Inferior parietal cortex (tissue), 1 donor: ENCODE measurements at regions not wholly inside any gene's neighbourhood (a gene's known extent, or its start where the extent isn't known, plus 50 kb on each side); places are given as distances from the start of the nearest gene placed in this dataset.
A peak's percentile ranks its signal among the peaks of the same experiment; 100 is the strongest.

Experiments used
- DNase-seq: peaks from one replicate; pipeline ENCODE4 v3.0.0-alpha.2; 2016; ENCODE audit errors: extremely low spot score

DNA sequence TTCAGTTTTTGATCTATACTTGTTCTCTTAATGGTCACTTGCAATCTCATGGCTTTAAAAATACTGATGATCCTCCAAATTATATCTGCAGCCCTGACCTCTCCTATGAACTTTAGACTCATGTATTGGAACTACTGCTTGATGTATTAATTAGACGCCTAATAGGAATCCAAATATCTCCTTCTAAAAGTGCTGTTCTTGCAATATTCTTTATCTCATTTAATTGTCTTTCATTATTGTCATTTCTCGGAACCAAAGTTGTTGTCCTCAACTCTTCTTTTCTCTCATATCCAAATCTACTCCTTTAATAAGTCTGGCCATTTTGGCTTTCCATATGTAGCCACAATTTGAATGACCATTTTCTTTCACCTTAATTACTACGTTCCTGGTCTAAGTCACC, 907.6 kb upstream of the SEL1L start:
- DNase-seq, result no peak

DNA sequence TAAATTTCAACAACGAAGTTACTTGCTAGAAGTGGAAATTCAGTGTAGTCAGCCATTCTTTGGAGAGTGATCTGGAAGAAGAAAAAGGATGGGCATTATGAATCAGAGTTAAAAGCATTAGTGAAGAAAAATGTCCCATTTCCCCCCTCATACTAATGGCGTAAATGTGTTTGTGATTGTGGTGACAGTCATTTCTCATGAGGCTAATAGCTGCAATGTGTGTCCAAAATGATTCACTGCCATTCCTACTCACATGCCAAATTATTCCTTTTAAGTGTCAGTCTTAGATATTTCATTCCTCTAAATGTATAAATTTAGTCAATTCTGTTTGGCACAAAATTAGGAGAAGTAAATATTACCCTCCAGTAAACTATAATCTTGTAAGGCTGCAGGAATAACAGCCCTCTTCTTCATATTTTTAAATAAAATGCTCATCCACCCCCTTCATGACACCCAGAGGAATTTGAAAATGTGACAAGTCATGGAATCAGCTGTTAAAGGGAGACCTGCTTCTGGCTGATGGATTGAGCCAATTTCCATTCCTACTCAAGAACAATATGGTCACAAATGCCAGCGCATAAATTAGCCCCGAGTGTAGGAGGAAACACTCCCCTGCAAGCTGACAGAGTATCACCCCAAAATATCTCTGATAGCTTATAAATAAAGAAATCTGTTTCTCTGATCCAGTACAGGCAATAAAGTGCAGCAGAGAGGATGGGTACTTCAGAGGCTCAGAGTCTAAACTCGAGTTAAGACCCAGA, 912.3 kb upstream of the SEL1L start:
- DNase-seq, result peak; percentile 27

DNA sequence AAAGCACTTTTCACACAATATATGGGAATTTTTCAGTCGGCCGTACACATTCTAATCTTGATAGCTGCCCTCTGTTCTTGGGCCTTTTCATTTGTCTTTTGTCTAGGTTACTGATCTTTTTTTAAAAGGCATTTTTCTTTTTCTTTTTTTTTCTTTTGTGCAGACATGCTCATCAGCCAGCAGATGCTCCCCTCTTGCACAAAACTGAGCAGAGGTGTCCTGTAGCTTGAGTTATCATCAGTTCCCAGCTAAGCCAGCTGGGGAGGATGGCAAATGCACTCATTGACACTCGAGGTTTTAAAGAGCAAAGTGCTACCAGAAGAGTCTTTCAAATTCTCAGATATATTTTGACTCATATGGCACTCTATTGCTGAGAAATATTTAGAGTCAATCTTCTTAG, 913.9 kb upstream of the SEL1L start:
- DNase-seq, result peak; percentile 50

DNA sequence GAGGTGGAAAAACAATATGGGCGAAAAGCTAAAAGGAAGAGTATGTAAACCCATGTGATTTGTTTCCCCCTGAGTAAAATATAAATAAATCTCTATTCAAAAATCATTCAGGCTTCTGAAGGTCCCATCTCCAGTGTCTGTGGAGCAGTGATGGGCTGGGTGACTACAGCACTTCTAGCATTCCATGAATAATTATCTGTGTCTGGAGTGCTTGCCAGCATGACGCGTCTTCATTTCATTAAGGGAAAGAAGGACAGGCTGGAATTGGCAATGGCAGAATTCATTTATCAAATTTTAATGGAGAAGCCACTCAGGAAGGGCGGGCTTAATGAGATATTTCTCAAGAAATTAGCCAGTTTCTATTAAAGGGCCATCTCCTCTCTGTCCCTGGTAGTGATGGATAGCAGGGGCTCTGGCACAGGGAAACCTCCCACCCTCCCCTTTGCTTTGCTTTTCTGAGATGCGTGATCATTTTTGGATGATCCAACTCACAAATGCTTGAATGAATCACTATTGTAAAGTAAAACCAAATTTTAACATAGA, 916.3 kb upstream of the SEL1L start:
- DNase-seq, result no peak

DNA sequence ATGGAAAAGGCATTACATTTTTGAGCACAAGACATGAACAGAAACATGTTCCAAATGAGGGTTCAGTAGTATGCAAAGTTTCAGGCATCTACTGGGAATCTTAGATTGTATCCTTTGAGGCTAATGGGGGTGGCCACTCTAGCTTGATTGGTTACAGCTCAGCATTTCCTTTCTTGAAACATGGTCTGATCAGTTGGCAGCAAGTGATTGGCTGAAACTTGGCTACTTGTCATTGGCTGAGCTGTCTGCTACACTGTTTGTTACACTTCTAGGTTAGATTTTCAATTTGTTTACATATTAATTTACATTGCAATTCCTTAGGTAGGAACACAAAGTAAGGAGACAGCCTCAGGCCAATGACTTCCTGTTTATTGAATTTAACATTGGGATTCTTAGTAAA, 918.0 kb upstream of the SEL1L start:
- DNase-seq, result no peak

DNA sequence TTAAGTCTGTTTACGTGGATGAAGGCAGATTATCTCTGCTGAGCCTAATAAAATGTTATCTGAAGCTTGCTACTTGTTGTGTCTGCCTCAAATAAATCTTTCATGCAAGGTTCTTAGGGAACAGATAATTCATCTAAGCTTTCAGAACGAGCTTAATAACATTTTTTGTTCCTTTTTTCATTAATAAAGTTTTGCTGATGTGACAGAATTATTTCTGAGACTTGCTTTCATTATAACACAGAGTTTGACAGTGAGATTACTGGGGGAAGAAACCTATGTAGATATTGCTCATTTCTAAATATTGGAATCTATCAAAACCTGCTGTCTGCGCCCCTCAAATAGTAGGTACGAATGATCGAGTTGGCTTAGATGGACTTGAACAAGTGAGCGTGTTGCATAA, 948.7 kb upstream of the SEL1L start:
- DNase-seq, result no peak

DNA sequence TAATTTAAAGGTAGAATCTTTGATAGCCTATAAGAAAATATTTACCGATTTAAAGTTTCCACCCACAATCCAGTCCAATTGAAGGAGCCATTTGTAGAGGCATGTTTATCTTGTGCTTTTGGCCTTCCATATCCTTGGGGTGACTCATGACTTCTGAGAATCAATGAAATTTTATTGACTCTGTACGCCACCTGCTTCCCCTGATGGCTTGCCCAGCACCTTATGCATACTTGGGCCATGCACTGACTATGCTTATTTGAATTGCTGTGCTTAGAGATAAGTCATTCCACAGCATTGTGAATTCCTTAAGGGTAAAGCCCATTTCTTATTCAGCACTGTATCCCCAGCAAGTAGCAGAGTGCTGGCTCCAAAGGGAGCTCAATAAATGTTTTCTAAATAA, 954.8 kb upstream of the SEL1L start:
- DNase-seq, result no peak

DNA sequence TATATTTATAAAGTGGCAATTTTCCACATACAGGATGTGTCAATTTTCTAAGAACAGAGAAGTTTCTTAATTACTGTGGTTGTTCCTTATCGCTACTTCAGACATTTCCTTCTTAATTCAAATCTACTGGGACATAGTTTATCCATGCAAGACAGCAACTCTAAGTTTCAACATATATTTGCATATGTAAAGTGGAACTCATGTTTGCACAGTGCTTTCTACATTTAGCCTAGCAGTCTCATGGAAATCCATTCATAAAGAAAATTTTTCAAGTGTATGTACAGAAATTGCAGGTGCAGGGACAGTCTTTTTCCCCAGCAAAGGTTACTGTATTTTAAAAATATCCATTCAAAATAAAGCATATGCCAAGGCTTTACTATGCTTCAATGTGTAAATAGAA, 956.7 kb upstream of the SEL1L start:
- no peak for DNase-seq

DNA sequence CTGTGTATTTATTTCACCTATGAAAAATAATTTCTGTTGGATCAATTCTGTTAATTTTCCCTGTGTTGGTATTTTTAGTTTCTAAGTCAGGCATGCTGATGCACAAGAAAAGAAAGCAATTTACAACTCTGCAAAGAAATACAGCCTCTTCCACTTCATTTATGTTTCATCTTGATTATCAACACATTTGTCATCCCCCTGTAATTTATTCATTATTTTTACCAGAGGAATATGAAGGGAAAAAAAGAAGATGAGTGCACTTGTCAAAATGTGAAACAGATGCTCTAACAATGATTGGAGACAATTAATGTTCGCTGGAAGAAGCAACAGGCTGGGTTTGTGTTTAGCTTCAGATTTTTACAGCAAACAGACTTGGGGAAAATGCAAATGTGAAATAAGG, 958.5 kb upstream of the SEL1L start:
- no peak for DNase-seq

DNA sequence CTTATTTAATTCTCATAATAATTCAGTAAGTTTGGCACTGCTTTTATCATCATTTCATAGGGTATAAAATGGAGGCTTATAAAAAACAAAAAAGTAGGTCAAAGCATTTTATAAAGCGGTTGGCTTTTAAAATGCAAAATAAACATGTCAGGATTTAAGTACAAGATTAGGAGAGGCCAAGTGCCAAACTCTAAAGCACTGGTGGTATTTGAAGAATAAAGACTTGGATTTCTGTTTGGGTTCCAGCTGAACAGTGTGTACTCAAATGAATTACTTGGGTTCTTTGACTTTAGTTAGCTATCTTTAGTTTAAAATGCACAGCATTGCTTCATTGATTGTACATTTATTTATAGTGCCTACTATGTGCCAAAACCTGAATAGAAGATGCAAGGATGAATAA, 966.6 kb upstream of the SEL1L start:
- DNase-seq, result no peak

DNA sequence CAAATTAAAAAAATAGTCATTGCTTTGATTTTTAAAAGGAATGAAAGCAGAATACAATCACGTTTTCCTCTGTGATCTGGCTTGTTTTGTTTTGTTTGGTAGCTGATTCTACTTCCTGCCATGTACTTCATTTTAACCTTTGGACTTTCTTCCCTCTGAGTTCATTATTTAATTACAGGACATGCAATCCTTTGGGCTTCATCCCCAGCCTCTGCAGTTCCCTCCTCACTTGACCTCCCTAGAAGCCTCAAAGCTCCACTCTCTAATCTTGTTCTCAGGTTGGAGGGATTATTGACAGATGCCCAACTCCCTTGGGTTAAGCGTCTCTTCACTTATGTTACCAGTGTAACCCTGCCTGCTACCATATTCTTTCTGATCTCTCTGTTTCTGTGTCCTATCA, 967.9 kb upstream of the SEL1L start:
- no peak for DNase-seq

DNA sequence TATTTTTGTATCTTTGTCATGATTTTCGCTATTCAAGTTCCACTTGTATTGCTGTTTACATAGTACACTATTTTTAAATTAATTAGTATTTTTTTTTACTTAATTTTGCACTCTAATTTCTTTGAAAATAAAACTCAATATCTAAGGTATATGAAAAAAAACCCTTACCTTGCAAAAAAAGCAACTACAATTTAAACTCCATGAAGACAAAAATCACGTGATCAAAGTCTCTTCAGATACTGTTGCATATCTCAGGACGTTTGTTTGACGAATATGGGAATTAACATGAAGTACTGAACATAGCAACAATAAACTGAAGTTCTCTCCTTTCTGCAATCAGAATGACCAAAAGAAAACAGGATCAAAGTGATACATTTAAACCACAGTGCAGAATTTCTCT, 968.4 kb upstream of the SEL1L start:
- DNase-seq, result no peak

DNA sequence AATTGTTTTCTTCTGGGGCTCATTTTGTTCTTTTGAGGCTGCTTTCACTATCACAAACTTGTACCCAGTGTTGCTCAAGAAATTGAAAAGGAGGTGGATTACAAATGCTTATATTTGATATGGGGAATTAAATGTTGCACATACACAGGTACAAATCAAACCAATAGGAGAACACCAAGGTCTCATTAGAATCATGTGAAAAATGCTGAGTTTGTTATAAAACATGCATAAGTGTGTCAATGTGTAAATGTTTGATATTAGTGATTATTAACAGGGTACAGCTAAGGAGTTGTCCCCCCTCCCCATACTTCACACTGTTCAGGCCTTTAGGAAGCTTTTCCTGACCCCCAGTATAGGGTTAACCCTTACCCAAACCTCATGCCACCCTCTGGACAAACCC, 971.2 kb upstream of the SEL1L start:
- DNase-seq, result no peak

DNA sequence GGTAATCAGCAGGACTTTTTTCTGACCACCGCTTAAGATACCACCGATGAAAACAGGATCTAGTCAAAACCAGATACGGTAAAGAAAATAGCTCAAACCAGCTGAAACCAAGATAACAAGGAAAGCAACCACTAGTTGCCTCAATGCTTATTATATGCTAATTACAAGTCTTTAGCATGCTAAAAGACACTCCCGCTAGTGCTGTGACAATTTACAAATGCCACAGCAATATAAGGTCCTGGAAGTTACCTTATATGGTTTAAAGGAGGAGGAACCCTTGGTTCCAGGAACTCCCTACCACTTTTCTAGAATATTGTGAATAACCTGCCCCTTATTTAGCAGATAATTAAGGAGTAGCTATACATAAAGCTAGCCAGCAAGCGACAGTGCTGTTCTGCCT, 976.4 kb upstream of the SEL1L start:
- DNase-seq, result no peak

DNA sequence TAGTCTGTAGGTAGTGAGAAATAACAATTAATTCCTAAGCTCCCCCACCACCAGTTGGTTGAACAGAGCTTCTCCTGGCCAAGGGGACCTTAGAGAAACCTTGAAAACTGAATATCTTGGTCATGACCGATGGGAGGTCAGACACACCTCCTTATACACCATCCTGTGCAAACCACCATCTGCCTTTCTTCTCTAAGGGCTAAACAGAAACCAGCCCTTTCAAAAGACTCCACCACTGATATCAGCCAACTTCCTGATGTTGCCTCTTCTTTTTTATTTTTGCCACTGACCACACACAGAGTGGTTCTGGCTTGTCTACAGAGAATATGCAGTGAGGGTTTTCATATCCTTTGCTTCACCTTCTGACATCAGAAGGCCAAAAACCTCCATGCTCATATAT, 977.7 kb upstream of the SEL1L start:
- DNase-seq, result no peak

DNA sequence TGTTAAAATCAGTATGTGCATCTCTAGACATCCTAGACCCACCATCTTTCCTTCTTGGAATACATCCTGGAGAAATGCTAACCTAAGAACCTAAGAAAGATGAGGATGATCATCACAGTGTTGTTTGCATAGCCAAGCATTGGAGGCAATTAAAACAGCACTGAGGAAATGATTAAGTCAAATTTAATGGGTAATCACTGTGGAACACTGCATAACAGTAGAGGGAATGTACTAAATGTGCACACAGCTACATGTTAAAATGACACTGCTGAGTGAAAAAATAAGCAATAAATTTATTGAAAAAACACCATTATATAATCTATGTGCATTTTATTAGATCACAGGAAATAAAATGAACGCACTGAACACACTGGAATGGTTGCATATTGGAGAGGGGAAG, 987.1 kb upstream of the SEL1L start:
- DNase-seq, result no peak

DNA sequence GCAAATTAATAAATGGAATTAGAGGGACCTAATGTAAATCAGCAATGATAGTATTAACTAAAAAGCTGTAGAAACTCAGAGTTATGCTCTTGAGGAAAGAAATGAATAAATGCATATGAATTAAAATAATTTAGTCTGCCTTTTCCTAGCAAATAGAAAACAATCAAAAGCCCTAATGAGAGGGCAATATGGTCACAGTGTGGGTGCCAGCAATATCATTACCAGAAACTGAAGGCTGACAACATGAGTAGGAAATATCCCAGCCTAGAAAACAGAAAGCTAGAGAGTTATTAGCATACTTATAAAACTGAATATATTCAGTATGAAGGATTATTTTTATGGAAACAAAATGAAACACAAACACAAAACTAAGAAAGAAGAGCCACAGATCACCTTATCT, 987.5 kb upstream of the SEL1L start:
- no peak for DNase-seq

DNA sequence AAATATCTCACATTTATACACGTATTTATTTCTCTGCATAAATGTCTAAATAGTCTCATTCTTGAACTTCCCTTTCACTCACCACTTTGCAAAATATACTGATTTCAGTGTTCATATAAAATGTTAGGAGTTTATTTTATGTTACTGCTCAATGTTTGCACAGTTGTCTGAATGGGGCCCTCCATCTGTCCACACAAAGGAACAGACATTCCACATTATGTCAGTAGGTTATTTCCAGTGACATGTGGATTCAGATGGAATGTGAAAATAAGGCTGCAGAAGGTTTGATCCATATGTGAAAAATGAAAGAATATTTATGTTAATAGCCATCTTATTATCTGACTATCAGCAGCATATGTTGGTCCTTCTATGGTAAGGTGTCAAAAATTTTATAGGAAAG, 994.4 kb upstream of the SEL1L start:
- DNase-seq, result no peak

DNA sequence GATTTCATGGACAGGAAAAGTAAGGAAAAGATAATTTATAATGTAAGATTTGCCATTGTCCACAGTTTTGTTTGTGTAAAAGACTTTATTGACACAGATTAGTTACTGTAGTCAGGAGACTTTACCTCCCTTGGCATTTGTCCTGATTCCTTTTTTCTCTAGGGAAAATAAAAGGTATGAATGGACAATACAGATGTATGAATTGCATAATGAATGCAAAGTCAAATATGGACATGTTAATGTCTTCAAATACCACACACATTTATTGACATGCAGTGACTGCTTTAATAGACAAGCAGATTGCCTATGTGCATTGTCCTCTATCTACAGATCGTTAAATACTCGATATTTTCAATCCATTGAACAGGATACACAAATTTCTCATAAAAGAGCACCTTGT, 999.7 kb upstream of the SEL1L start:
- DNase-seq, result no peak

DNA sequence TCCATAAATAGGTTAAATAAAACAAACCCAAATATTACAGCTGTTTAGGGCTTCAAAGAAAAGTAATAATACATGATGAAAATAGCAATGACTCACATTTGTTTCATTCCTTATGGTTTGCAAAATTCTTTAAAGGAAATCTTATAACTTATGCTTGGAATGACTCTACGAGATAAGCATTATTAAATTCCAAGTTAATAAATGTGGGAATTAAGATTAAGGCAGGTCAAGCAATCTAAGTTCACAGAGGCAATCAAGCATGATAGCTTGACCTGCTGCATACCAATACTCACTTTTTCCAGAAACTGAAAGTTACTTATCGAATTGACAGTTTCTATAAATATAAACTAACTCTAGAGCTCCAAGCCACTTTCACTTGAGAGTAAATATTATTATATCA, 1002.9 kb upstream of the SEL1L start:
- no peak for DNase-seq

DNA sequence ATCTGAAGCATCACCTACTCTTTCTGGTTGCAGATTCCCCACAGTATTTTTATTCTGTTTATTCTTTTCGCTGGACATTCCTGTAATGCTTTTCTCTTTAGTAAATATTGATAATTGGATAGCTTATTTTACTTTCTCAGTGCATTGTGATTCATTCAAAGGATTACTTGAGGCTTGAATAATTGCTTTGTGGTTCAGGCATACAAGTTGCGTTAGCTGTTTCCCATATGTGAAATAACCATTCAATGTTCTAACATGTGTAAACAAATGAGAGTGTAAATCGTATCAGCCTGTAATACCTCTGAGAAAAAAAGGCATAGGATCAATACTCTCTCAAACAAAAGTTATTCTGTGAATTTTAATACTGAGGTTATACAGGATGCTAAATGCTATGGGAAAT, 1004.2 kb upstream of the SEL1L start:
- DNase-seq, result no peak

DNA sequence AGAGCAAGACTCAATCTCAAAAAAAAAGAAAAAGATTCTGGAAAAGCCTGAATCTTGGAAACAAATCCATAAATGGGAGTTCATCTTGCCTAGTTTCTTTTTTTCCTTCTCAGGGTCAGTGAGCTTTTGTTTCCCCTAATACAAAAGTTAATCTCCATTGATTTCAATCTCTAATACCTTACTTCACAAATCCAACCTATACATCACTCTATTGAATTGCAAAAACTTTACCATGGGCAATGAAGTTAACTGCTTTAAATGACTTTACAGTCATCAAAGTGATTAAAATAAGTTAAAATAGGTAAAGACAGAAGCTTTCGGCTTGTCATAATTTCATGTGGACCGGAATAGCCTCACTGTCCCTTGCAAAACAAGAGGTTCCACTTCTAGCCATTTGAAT, 1012.7 kb upstream of the SEL1L start:
- no peak for DNase-seq

DNA sequence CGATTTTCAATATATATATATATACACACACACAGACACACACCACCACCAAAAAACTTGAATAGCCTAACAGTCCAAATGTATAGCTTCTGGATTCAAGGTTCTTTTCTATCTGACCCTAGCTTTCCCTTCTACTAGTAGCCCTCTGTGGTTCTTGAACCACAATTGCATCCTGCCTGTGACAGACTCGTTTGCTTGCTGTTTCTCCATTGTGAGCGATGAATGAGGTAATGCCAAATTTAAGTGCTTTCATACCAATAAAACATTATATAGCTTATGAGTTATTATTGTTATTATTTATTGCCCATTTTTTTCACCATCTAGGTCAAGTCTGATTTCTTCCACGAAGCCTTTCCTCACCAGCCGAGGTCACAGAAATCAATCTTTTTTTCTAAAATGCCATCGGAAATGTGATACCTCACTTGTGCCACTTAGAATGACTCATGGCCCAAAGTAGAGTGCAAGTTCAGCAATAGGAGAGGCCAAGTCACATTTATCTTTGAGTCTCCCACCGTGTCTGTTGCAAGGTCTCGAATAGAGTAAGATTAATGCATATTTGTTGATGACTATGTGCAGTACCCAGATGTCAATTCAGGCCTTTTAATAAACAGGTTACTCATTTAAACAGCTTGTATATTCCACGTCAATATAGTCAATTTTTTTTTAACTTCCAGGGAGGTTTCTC, 1015.8 kb upstream of the SEL1L start:
- DNase-seq, result no peak

DNA sequence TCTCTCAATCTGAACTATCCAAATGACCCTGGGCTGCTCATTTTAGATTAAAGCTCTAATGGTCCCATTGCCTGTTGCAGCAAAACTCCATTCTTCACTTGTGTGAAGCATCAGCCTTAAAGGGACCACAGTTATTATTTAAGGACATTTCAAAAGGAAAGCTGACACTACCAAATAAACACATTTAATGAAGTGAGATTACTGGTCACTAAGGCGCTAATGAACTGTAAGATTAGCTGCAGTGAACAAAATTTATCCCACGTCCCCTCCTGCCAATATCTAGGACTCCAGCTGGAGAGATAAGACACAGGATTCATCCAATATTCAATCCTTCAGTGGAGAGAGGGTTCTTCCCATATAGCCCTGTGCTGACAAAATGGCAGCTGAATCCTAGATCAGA, 1029.2 kb upstream of the SEL1L start:
- DNase-seq, result no peak
